Kidney epithelial cell (primary cell): ENCODE measurements at regions not wholly inside any gene's neighbourhood (a gene's known extent, or its start where the extent isn't known, plus 50 kb on each side); places are given as distances from the start of the nearest gene placed in this dataset.

Experiments used
- DNase-seq: peaks from one replicate; pipeline ENCODE4 v3.0.0-alpha.2; 2010; ENCODE audit warnings: low read depth
- H3K27me3 ChIP-seq: 2 replicates; pipeline ENCODE4 v1.6.0; 2011; ENCODE audit warnings: low read length; ENCODE audit not compliant: control insufficient read depth, insufficient read depth
- H3K36me3 ChIP-seq: 2 replicates; pipeline ENCODE4 v1.5.1; 2011; ENCODE audit warnings: low read length; ENCODE audit not compliant: control insufficient read depth, insufficient read depth
- H3K4me3 ChIP-seq: 2 replicates; pipeline ENCODE4 v1.5.1; 2011; ENCODE audit warnings: low read depth, mild to moderate bottlenecking, control low read depth, low read length
- CTCF ChIP-seq: IDR thresholded peaks from 2 replicates; pipeline ENCODE4 v1.5.1; 2011; ENCODE audit warnings: mild to moderate bottlenecking, moderate library complexity, low read length, control low read depth, inconsistent platforms; ENCODE audit not compliant: insufficient read depth, poor library complexity, severe bottlenecking

DNA sequence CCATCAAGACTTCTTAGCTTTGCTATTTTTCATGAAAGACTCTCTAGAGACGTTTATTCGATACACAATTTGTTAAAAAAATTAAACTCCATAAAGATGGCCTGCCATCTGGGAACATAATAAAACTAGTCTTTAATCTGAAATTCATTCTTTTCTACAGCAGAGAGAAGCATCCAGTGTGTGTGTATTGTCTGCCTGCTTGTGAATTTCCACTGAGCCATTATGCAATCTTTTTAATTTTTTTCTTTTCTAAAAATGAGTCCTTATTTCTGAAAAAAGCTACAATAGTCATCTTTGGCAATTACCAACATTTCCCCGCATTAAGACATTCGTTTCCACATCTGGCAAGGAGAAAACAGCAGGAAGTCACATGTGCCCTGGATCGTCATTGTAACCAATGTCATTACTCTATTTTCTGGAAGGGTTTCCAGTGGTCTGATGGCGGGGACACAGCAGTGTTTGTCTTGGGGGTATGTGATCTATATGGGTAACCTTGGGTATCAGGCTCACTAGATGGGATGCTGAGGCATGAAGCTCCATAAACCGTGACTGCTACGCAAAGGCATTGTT, 263.1 kb downstream of the MSX2 start:
- Histone ChIP-seq H3K27me3 (no peaks in the 10 kb centered on the region), H3K4me3 (no peak overlapping the region), H3K36me3 (no peaks in the 10 kb centered on the region)
- DNase-seq = no peak
- TF ChIP-seq CTCF = no peak

DNA sequence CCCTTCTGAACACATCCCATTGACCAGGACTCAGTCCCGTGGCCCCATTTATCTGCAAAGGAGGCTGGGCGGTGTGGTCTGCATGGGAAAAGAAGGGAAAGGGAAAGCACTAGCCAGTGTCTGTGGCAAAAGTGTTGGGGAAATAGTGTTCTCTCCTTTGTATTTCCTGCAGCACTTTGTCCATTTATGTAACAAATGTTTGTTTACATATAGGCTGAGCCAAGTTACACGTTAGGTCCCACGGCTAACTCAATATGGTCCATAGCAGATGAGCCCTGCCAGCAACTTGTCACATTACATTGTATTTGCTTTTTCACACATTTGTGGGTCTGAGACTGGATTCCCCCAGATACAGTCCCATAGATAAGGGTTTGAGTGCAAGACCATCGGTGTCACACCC, 260.5 kb downstream of the MSX2 start:
- no peaks in the 10 kb centered on the region for H3K36me3 ChIP-seq
- no peaks in the 10 kb centered on the region for H3K27me3 ChIP-seq
- H3K4me3 ChIP-seq = no peak overlapping the region
- no peak for DNase-seq
- TF ChIP-seq CTCF = no peak

GRCh38 chr5:174982485-174982884, 258.1 kb downstream of the MSX2 start:
- Histone ChIP-seq H3K36me3 (no peaks in the 10 kb centered on the region), H3K4me3 (no peak overlapping the region), H3K27me3 (no peaks in the 10 kb centered on the region)
- TF ChIP-seq CTCF = no peak
- DNase-seq = no peak

GRCh38 chr5:174981416-174981815, 257.0 kb downstream of the MSX2 start:
- no peaks in the 10 kb centered on the region for H3K36me3 ChIP-seq
- no peak for DNase-seq
- no peak for TF ChIP-seq CTCF
- H3K27me3 ChIP-seq = no peaks in the 10 kb centered on the region
- H3K4me3 ChIP-seq = no peak overlapping the region

- H3K36me3 ChIP-seq = no peaks in the 10 kb centered on the region
- DNase-seq = no peak
- H3K4me3 ChIP-seq = no peak overlapping the region
- no peaks in the 10 kb centered on the region for H3K27me3 ChIP-seq
- TF ChIP-seq CTCF = no peak
Observed at GRCh38 chr5:174980952-174981351, 256.6 kb downstream of the MSX2 start.

- no peak for DNase-seq
- TF ChIP-seq CTCF = no peak
- Histone ChIP-seq H3K36me3 (no peaks in the 10 kb centered on the region), H3K4me3 (no peak overlapping the region), H3K27me3 (no peaks in the 10 kb centered on the region)
Observed at GRCh38 chr5:174972291-174972690, 247.9 kb downstream of the MSX2 start.
